ENCODE measurements at regions not wholly inside any gene's neighbourhood (a gene's known extent, or its start where the extent isn't known, plus 50 kb on each side); places are given as distances from the start of the nearest gene placed in this dataset.

GRCh38 chr14:66003082-66003730 lies 483.0 kb upstream of the CCDC196 start:
- Histone ChIP-seq H3K9ac (ENCODE audit: low read length) (no peak overlapping the region), H3K9me2 (replicated peaks; ENCODE audit: insufficient read depth, low read length) (no peaks in the 10 kb centered on the region; the same call in 1 of the 2 replicates), H2AFZ (ENCODE audit: low read depth, low read length, severe bottlenecking) (no peak overlapping the region), H4K20me1 (ENCODE audit: low read depth, low read length) (no peaks in the 10 kb centered on the region), H3F3A (ENCODE audit: insufficient read depth) (no peaks in the 10 kb centered on the region), H3K4me2 (ENCODE audit: low read depth, low read length, poor library complexity, severe bottlenecking) (no peak overlapping the region), H3K9me3 (ENCODE audit: insufficient read depth, low read length) (no peaks in the 10 kb centered on the region; the same call in 1 of the 2 replicates), H3K27ac (ENCODE audit: low read depth, low read length) (no peak overlapping the region), H3K4me3 (ENCODE audit: insufficient read depth, low read length, poor library complexity, severe bottlenecking) (no peak overlapping the region), H3K79me2 (ENCODE audit: insufficient read depth, low read length) (no peaks in the 10 kb centered on the region), H3K36me3 (ENCODE audit: low read length) (no peaks in the 10 kb centered on the region), H3K27me3 (ENCODE audit: low read length) (0 out of 2 replicates have a peak, but pooled peaks cover 3% of the 10 kb centered on the region)
- TF ChIP-seq, protein P1, sequence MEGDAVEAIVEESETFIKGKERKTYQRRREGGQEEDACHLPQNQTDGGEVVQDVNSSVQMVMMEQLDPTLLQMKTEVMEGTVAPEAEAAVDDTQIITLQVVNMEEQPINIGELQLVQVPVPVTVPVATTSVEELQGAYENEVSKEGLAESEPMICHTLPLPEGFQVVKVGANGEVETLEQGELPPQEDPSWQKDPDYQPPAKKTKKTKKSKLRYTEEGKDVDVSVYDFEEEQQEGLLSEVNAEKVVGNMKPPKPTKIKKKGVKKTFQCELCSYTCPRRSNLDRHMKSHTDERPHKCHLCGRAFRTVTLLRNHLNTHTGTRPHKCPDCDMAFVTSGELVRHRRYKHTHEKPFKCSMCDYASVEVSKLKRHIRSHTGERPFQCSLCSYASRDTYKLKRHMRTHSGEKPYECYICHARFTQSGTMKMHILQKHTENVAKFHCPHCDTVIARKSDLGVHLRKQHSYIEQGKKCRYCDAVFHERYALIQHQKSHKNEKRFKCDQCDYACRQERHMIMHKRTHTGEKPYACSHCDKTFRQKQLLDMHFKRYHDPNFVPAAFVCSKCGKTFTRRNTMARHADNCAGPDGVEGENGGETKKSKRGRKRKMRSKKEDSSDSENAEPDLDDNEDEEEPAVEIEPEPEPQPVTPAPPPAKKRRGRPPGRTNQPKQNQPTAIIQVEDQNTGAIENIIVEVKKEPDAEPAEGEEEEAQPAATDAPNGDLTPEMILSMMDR (IDR thresholded peaks at IDR 0.05; ENCODE audit: insufficient read depth, low read length, poor library complexity, severe bottlenecking): no peak
- no peak for TF ChIP-seq EZH2phosphoT487 (conservative IDR thresholded peaks at IDR 0.05; ENCODE audit: low read length)

- Histone ChIP-seq H3K9me3 (ENCODE audit: insufficient read depth, low read length) (no peaks in the 10 kb centered on the region), H3F3A (ENCODE audit: insufficient read depth) (no peaks in the 10 kb centered on the region), H3K9ac (ENCODE audit: low read length) (no peak overlapping the region), H2AFZ (ENCODE audit: low read depth, low read length, severe bottlenecking) (no peak overlapping the region), H3K79me2 (ENCODE audit: insufficient read depth, low read length) (no peaks in the 10 kb centered on the region), H3K27ac (ENCODE audit: low read depth, low read length) (no peak overlapping the region), H3K36me3 (ENCODE audit: low read length) (no peaks in the 10 kb centered on the region), H3K4me3 (ENCODE audit: insufficient read depth, low read length, poor library complexity, severe bottlenecking) (no peak overlapping the region), H3K4me2 (ENCODE audit: low read depth, low read length, poor library complexity, severe bottlenecking) (no peak overlapping the region), H4K20me1 (ENCODE audit: low read depth, low read length) (no peaks in the 10 kb centered on the region), H3K9me2 (replicated peaks; ENCODE audit: insufficient read depth, low read length) (no peaks in the 10 kb centered on the region; the same call in 1 of the 2 replicates), H3K27me3 (ENCODE audit: low read length) (0 out of 2 replicates have a peak, but pooled peaks cover 3% of the 10 kb centered on the region)
- TF ChIP-seq, protein P1 (IDR thresholded peaks at IDR 0.05; ENCODE audit: insufficient read depth, low read length, poor library complexity, severe bottlenecking): no peak
- TF ChIP-seq EZH2phosphoT487 (conservative IDR thresholded peaks at IDR 0.05; ENCODE audit: low read length): no peak
Measured at GRCh38 chr14:66005900-66006434, 480.2 kb upstream of the CCDC196 start.

GRCh38 chr14:66008631-66009030 lies 477.5 kb upstream of the CCDC196 start:
- Histone ChIP-seq H3K27ac (ENCODE audit: low read depth, low read length) (no peak overlapping the region), H3K9me3 (ENCODE audit: insufficient read depth, low read length) (no peaks in the 10 kb centered on the region), H3K27me3 (ENCODE audit: low read length) (no peaks in the 10 kb centered on the region), H2AFZ (ENCODE audit: low read depth, low read length, severe bottlenecking) (no peak overlapping the region), H3K79me2 (ENCODE audit: insufficient read depth, low read length) (no peaks in the 10 kb centered on the region), H3K4me2 (ENCODE audit: low read depth, low read length, poor library complexity, severe bottlenecking) (no peak overlapping the region), H3K36me3 (ENCODE audit: low read length) (no peaks in the 10 kb centered on the region), H3K4me3 (ENCODE audit: insufficient read depth, low read length, poor library complexity, severe bottlenecking) (no peak overlapping the region), H3F3A (ENCODE audit: insufficient read depth) (no peaks in the 10 kb centered on the region), H4K20me1 (ENCODE audit: low read depth, low read length) (no peaks in the 10 kb centered on the region), H3K9me2 (replicated peaks; ENCODE audit: insufficient read depth, low read length) (no peaks in the 10 kb centered on the region; the same call in 1 of the 2 replicates), H3K9ac (ENCODE audit: low read length) (no peak overlapping the region)
- TF ChIP-seq, protein P1 (IDR thresholded peaks at IDR 0.05; ENCODE audit: insufficient read depth, low read length, poor library complexity, severe bottlenecking): no peak
- no peak for TF ChIP-seq EZH2phosphoT487 (conservative IDR thresholded peaks at IDR 0.05; ENCODE audit: low read length)

All from SU-DHL-6 (cell line).